GM10248 (cell line): ENCODE measurements at regions not wholly inside any gene's neighbourhood (a gene's known extent, or its start where the extent isn't known, plus 50 kb on each side); places are given as distances from the start of the nearest gene placed in this dataset.

ENCODE experiments used
- CTCF ChIA-PET: fragments of 300-600 bp; sonication (Branson Sonifier 250); formaldehyde crosslinking; extraction: SDS; loops from one replicate; lab custom pipeline; 2021; ENCODE audit warnings: antibody characterized with exemption; lab: Yijun Ruan, JAX
- POLR2A ChIA-PET: fragments of 350-650 bp; sonication (Branson Sonifier 250); formaldehyde crosslinking; extraction: SDS; loops from one replicate; lab custom pipeline; 2020; ENCODE audit warnings: antibody characterized with exemption; lab: Yijun Ruan, JAX
- DNase-seq: peaks from one replicate; pipeline ENCODE4 v3.0.0; 2012; ENCODE audit errors: extremely low spot score
- TF ChIP-seq, protein P1 (sequence below): IDR thresholded peaks from 2 replicates; pipeline ENCODE4 v1.5.1; 2012; ENCODE audit warnings: mild to moderate bottlenecking, low read depth; ENCODE audit errors: extremely low read depth, missing control alignments, control extremely low read depth

DNA sequence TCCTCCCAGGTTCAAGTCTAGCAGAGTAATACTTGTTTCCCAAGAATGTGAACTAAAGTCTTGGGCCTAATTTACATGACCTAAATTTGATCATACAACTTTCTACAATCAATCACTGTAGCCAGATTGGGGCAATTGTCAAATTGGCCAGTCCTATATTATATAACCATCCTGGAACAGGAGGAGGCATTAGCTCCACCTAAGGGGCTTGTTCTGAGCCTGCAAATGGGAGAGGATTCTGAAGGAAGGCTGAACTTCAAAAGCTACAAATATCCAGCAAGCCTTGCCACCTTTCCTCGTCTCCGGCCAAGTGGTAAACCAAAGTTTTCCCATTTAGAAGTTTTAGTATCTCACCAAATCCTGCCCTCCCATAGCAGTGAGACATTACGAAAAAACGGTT lies 1289.6 kb upstream of the TENM3 start:
- no peak for DNase-seq
- TF ChIP-seq, protein P1, sequence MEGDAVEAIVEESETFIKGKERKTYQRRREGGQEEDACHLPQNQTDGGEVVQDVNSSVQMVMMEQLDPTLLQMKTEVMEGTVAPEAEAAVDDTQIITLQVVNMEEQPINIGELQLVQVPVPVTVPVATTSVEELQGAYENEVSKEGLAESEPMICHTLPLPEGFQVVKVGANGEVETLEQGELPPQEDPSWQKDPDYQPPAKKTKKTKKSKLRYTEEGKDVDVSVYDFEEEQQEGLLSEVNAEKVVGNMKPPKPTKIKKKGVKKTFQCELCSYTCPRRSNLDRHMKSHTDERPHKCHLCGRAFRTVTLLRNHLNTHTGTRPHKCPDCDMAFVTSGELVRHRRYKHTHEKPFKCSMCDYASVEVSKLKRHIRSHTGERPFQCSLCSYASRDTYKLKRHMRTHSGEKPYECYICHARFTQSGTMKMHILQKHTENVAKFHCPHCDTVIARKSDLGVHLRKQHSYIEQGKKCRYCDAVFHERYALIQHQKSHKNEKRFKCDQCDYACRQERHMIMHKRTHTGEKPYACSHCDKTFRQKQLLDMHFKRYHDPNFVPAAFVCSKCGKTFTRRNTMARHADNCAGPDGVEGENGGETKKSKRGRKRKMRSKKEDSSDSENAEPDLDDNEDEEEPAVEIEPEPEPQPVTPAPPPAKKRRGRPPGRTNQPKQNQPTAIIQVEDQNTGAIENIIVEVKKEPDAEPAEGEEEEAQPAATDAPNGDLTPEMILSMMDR, result no peak
- CTCF ChIA-PET, result interaction anchor here (0.6 to 1.2 kb wide), 2 partner anchors 9 to 15 kb away, joined by 3 read pairs; no protein-coding TSS in a partner anchor
- POLR2A ChIA-PET, result no interaction called here

DNA sequence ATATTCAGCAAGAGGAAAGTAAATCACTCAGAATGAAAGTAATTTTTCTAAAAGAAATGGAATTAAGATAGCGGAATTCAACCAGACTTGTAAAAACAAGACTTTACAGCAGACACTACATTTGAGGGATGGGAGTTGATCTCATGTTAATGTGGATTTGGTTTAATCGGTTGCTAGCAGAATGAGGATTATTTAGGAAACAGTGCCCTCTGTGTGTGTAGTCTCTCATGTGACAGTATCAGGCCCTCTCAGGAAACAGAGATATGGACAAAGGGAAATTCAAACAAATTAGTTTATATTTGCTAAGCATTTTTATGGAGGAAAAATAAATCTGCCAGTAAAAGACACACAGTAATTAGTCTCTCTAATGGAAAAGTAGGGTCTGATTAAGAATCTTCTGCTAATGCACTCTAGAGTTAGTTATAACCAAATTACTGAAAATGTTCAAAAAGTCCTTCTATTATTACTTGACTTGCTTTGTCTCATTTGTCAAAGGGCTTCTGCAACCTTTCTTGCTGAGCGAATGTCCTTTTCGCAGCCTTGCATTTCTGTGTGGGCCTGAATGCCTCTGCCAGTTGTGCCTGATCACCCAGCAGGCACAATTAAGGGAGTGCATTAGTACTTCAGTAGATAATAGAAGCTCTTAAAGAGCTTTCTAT lies 1282.3 kb upstream of the TENM3 start:
- ChIA-PET POLR2A (no interaction called here), CTCF (no interaction called here)
- DNase-seq, result no peak
- TF ChIP-seq, protein P1, result no peak

DNA sequence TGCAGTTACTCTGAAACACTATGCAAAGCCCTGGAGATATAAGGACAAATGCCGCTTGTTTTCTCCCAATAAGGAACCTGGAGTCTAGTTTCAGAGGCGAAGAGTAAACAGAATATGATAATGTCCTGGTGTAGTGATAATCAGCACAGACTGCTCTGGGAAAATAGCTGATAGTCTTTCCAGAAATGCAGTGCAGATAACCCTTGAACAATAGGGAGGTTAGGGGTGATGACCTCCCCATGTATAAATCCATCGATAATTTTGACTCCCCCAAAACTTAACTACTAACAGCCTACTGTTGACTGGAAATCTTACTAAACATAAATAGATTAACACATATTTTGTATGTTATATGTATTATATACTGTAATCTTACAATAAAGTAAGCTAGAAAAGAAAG lies 1280.9 kb upstream of the TENM3 start:
- TF ChIP-seq, protein P1, result no peak
- POLR2A ChIA-PET, result no interaction called here
- no peak for DNase-seq
- CTCF ChIA-PET, result interaction anchor here (0.6 kb wide), 1 partner anchor 9 kb away, joined by 3 read pairs; no protein-coding TSS in a partner anchor

DNA sequence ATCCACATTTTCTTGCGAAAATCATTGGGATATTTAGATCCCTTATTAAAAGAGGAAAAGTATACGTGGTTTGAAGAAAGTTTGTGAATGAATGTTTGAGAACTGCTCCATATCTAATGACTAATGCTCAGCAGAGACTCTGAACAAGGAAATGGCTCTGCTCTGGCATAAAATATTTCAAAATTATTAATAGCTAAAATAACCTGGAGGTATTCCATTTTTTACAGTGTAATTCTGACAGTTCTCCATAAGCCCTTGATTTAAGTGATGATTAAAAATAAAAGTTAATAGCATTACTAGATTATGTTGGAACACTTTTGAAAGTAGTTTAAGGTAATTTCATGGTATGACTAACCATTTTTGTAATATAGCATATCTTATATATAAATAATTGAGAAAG lies 1276.9 kb upstream of the TENM3 start:
- POLR2A ChIA-PET, result no interaction called here
- CTCF ChIA-PET, result no interaction called here
- no peak for DNase-seq
- TF ChIP-seq, protein P1, result no peak

DNA sequence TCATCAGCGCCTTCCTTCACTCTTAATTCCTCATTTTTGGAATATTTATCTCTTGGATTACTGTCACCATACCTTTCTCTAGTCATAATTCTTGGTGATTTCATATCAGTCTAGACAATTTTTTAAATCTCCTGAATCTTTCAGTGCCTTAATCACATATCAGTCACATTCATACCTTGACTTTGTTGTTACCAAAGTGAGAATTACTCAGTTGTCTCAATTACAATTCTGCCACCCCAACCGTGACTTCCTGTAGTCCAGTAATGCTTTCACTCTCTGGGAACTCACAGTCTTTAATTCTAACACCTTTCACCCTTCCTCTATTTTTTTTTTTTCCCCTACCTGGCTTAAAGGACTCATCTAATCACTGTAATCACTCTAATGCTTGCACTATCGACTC lies 1275.3 kb upstream of the TENM3 start:
- DNase-seq, result no peak
- TF ChIP-seq, protein P1, result no peak
- POLR2A ChIA-PET, result no interaction called here
- CTCF ChIA-PET, result no interaction called here

DNA sequence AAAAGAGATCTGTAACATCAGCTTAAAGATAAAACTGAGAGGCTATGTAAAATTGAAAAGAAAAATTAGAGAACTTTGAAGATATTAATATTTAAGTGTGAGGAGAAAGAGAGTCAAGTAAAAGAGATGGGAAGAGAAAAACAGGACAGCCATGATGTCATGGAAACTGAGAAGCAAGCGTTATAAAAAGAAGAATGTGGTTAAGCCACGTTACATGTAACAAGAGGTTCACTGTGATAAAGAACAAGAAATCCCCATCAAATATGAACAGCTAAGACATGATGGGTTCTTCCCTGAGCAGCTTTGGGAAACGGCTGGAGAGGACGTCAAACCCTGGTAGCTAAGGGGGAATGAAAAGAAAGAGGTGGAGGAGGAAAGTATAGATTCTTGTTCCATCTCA lies 1269.3 kb upstream of the TENM3 start:
- CTCF ChIA-PET, result interaction anchor here (1.3 kb wide), 1 partner anchor 13 kb away, joined by 3 read pairs; no protein-coding TSS in a partner anchor
- no peak for DNase-seq
- TF ChIP-seq, protein P1, result no peak
- POLR2A ChIA-PET, result no interaction called here
